ENCODE measurements at regions not wholly inside any gene's neighbourhood (a gene's known extent, or its start where the extent isn't known, plus 50 kb on each side); places are given as distances from the start of the nearest gene placed in this dataset.
"Not testable (repeated sequence)": the region's sequence is repeated elsewhere in the genome, so short reads cannot be mapped to it uniquely, and the experiment has no call there.

- H3K27me3 ChIP-seq (ENCODE audit: insufficient read depth, low read length): no peaks in the 10 kb centered on the region
- no peaks in the 10 kb centered on the region for H3K4me1 ChIP-seq (ENCODE audit: insufficient read depth, low read length)
- H3K4me3 ChIP-seq (ENCODE audit: low read length): no peak overlapping the region
- H3K9me3 ChIP-seq (ENCODE audit: low read depth, low read length): no peaks in the 10 kb centered on the region
Observed at GRCh38 chr6:8627085-8627861, 191.9 kb upstream of the SLC35B3 start.

- Histone ChIP-seq H3K9me3 (ENCODE audit: low read depth, low read length) (no peaks in the 10 kb centered on the region), H3K27me3 (ENCODE audit: insufficient read depth, low read length) (no peaks in the 10 kb centered on the region), H3K4me3 (ENCODE audit: low read length) (no peak overlapping the region), H3K4me1 (ENCODE audit: insufficient read depth, low read length) (no peaks in the 10 kb centered on the region)
Observed at GRCh38 chr6:8624665-8625064, 189.3 kb upstream of the SLC35B3 start.

- Histone ChIP-seq H3K9me3 (ENCODE audit: low read depth, low read length) (no peaks in the 10 kb centered on the region), H3K4me1 (ENCODE audit: insufficient read depth, low read length) (no peaks in the 10 kb centered on the region), H3K4me3 (ENCODE audit: low read length) (no peak overlapping the region), H3K27me3 (ENCODE audit: insufficient read depth, low read length) (no peaks in the 10 kb centered on the region)
Observed at GRCh38 chr6:8623441-8623840, 188.1 kb upstream of the SLC35B3 start.

DNA sequence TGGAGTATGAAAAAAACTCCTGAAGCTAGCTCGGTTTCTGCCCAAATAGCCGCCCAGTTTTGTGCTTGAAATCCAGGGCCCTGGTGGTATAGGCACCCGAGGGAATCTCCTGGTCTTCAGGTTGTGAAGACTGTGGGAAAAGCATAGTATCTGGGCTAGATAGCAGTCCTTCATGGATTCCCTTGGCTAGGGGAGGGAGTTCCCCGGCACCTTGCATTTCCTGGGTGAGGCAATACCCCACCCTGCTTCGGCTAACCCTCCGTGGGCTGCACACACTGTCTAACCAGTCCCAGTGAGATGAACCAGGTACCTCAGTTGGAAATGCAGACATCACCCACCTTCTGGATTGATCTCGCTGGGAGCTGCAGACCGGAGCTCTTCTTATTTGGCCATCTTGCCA is 184.5 kb upstream of the SLC35B3 start:
- Histone ChIP-seq H3K4me3 (ENCODE audit: low read length) (no peak overlapping the region), H3K4me1 (ENCODE audit: insufficient read depth, low read length) (no peaks in the 10 kb centered on the region), H3K9me3 (ENCODE audit: low read depth, low read length) (no peaks in the 10 kb centered on the region), H3K27me3 (ENCODE audit: insufficient read depth, low read length) (no peaks in the 10 kb centered on the region)

DNA sequence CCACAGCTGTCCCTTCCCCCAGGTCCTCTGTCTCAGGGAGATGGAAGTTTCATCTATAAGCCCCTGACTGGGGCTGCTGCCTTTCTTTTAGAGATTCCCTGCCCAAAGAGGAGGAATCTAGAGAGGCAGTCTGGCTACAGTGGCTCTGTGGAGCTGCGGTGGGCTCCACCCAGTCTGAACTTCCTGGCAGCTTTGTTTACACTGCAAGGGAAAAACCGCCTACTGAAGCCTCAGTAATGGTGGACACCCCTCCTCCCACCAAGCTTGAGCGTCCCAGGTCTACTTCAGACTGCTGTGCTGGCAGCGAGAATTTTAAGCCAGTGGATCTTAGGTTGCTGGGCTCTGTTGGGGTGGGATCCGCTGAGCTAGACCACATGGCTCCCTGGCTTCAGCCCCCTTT is 184.1 kb upstream of the SLC35B3 start:
- H3K4me1 ChIP-seq (ENCODE audit: insufficient read depth, low read length): not testable (repeated sequence)

GRCh38 chr6:8608737-8609136 is 173.4 kb upstream of the SLC35B3 start:
- Histone ChIP-seq H3K4me1 (ENCODE audit: insufficient read depth, low read length) (no peaks in the 10 kb centered on the region), H3K4me3 (ENCODE audit: low read length) (no peak overlapping the region), H3K27me3 (ENCODE audit: insufficient read depth, low read length) (no peaks in the 10 kb centered on the region), H3K9me3 (ENCODE audit: low read depth, low read length) (no peaks in the 10 kb centered on the region)

More for the DNA sequence above, 184.1 kb upstream of the SLC35B3 start:
- H3K4me3 ChIP-seq (ENCODE audit: low read length); H3K27me3 ChIP-seq (ENCODE audit: insufficient read depth, low read length); H3K9me3 ChIP-seq (ENCODE audit: low read depth, low read length): not testable (repeated sequence)

DNA sequence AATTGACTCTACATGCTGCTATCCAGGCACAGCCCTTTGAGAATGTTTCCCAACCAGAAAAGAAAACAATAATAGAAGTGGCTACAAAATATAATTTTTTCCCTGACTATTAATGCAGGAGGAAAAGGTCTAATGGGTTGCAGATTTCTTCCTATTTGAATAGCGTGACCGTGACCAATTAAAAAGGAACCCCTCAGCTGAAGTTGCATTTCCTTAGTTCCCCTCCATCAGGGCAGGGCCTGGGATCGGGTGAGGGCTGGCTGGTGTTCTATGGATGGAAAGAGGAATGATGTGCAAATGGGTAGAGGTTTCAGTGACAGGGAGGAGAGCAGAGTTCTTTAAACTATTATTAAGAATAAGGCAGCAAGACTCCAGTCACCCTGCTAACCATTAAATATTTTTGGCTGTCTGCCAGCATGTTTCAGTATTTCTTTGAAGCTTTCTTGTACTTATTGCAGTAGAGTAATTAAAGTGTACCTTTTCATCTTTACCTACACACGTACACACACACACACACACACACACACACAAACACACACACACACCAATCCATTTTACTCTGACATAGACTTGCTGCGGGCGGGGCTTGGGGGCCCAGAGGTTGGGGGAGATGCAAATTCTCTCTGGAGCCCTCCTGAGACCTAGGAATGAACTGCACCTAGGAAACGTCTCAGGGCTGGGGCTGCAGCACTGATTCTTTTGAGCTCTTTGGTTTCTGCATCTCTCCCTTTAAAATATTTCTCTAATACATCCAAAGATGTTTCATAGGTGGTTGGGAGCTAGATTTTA is 154.8 kb upstream of the SLC35B3 start:
- no peak overlapping the region for H3K4me3 ChIP-seq (ENCODE audit: low read length)
- H3K4me1 ChIP-seq (ENCODE audit: insufficient read depth, low read length): no peaks in the 10 kb centered on the region
- peaks cover 11% of the 10 kb centered on the region for H3K9me3 ChIP-seq (ENCODE audit: low read depth, low read length)
- no peaks in the 10 kb centered on the region for H3K27me3 ChIP-seq (ENCODE audit: insufficient read depth, low read length)

GRCh38 chr6:8588176-8588575 is 152.8 kb upstream of the SLC35B3 start:
- H3K9me3 ChIP-seq (ENCODE audit: low read depth, low read length): peaks cover 11% of the 10 kb centered on the region
- no peaks in the 10 kb centered on the region for H3K4me1 ChIP-seq (ENCODE audit: insufficient read depth, low read length)
- no peaks in the 10 kb centered on the region for H3K27me3 ChIP-seq (ENCODE audit: insufficient read depth, low read length)
- no peak overlapping the region for H3K4me3 ChIP-seq (ENCODE audit: low read length)

GRCh38 chr6:8583291-8583690 is 147.9 kb upstream of the SLC35B3 start:
- no peaks in the 10 kb centered on the region for H3K27me3 ChIP-seq (ENCODE audit: insufficient read depth, low read length)
- H3K4me3 ChIP-seq (ENCODE audit: low read length): no peak overlapping the region
- H3K9me3 ChIP-seq (ENCODE audit: low read depth, low read length): no peaks in the 10 kb centered on the region
- no peaks in the 10 kb centered on the region for H3K4me1 ChIP-seq (ENCODE audit: insufficient read depth, low read length)

DNA sequence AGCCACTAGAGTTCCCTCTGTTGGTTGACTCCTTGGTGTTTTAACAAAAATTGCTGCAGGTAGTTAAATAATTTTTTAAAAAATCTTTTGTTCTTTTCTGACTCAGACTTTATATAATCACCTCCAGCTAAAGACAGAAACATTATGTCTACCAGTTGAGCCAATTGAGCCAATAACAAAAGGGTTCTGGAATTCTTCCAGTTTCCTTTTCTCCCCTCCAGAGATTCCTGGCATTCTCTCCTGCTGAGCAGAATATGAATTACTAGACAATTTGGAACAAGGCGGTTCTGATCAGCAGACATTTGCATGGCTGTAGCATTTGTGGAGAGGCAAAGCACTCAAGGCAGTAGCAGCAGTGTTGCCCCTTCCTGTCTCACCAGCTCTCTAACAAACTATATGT is 144.0 kb upstream of the SLC35B3 start:
- Histone ChIP-seq H3K4me3 (ENCODE audit: low read length) (no peak overlapping the region), H3K4me1 (ENCODE audit: insufficient read depth, low read length) (no peaks in the 10 kb centered on the region), H3K9me3 (ENCODE audit: low read depth, low read length) (no peaks in the 10 kb centered on the region), H3K27me3 (ENCODE audit: insufficient read depth, low read length) (no peaks in the 10 kb centered on the region)

- H3K27me3 ChIP-seq (ENCODE audit: insufficient read depth, low read length): no peaks in the 10 kb centered on the region
- H3K4me1 ChIP-seq (ENCODE audit: insufficient read depth, low read length): no peaks in the 10 kb centered on the region
- no peaks in the 10 kb centered on the region for H3K9me3 ChIP-seq (ENCODE audit: low read depth, low read length)
- H3K4me3 ChIP-seq (ENCODE audit: low read length): no peak overlapping the region
Observed at GRCh38 chr6:8578006-8578405, 142.7 kb upstream of the SLC35B3 start.

- H3K27me3 ChIP-seq (ENCODE audit: insufficient read depth, low read length): no peaks in the 10 kb centered on the region
- H3K4me3 ChIP-seq (ENCODE audit: low read length): no peak overlapping the region
- H3K9me3 ChIP-seq (ENCODE audit: low read depth, low read length): no peaks in the 10 kb centered on the region
- no peaks in the 10 kb centered on the region for H3K4me1 ChIP-seq (ENCODE audit: insufficient read depth, low read length)
Observed at GRCh38 chr6:8574749-8575468, 139.6 kb upstream of the SLC35B3 start.

DNA sequence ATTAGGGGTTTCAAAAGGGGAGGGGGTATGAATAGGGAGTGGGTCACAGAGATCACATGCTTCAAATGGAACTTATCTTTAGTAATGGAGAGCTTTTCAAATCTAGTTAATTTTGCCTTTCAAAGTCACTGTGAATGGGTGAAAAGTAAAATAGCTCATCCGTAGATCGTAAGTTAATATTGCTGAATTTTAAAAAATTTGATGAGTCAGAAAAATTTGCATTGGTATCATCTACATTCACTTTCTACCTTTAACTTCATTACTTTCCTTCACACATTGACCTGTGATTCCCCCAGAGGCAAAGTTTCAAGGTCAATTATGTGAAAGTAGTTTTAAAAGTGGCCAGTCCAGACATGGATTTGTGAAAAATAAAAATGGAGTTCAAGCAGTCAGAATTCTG is 139.0 kb upstream of the SLC35B3 start:
- H3K27me3 ChIP-seq (ENCODE audit: insufficient read depth, low read length): no peaks in the 10 kb centered on the region
- no peak overlapping the region for H3K4me3 ChIP-seq (ENCODE audit: low read length)
- H3K4me1 ChIP-seq (ENCODE audit: insufficient read depth, low read length): no peaks in the 10 kb centered on the region
- H3K9me3 ChIP-seq (ENCODE audit: low read depth, low read length): no peaks in the 10 kb centered on the region

GRCh38 chr6:8570256-8570920 is 135.0 kb upstream of the SLC35B3 start:
- Histone ChIP-seq H3K4me1 (ENCODE audit: insufficient read depth, low read length) (no peaks in the 10 kb centered on the region), H3K4me3 (ENCODE audit: low read length) (no peak overlapping the region), H3K9me3 (ENCODE audit: low read depth, low read length) (no peaks in the 10 kb centered on the region), H3K27me3 (ENCODE audit: insufficient read depth, low read length) (no peaks in the 10 kb centered on the region)

DNA sequence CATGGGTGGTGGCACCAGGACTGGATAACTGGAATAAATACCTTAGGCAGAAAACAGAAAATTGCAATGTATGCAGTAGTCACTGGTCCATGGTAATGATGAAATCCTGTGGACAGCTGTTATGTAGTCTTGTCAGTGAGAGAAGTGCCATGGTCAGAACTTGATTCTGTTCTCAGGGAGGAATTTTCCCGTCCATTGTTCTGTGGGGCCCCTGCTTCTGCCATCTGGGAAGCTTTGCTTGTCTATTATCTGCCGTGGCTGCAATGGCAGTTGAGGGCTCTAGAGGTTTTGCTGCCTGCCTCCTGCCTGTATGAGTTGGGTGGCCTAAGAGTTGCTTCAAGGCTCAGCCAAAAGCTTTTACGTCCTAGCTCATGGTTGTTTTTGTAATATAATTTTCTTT is 126.8 kb upstream of the SLC35B3 start:
- H3K4me1 ChIP-seq (ENCODE audit: insufficient read depth, low read length): no peaks in the 10 kb centered on the region
- H3K9me3 ChIP-seq (ENCODE audit: low read depth, low read length): no peaks in the 10 kb centered on the region
- no peak overlapping the region for H3K4me3 ChIP-seq (ENCODE audit: low read length)

More for the DNA sequence above, 126.8 kb upstream of the SLC35B3 start:
- no peaks in the 10 kb centered on the region for H3K27me3 ChIP-seq (ENCODE audit: insufficient read depth, low read length)
